ENCODE measurements at regions not wholly inside any gene's neighbourhood (a gene's known extent, or its start where the extent isn't known, plus 50 kb on each side); places are given as distances from the start of the nearest gene placed in this dataset.
"Not testable (repeated sequence)": the region's sequence is repeated elsewhere in the genome, so short reads cannot be mapped to it uniquely, and the experiment has no call there.

DNA sequence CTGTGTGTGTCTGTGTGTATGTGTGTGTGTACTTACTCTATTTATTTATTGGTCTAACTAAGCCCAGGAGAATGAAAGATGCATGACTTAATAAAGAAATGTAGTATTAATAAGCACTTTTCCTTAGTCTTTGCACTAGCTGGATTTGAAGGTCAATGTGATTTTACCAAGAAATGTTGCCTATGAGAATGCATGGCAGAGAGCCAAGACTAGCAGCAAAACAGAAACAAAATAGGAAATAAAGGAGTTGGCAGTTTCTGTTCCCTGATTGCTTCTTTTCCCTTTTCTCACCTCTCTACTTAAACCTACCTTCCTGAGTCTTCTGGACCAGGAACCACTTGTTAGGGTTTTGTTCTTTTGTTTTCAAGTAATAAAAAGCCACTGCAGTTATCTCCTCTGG lies 286.1 kb downstream of the KCTD12 start:
- no peaks in the 10 kb centered on the region for H3K27me3 Mint-ChIP-seq
- H3K4me1 Mint-ChIP-seq = no peaks in the 10 kb centered on the region
- no peak for ATAC-seq (replicated peaks; ENCODE audit: extremely low read depth, poor library complexity, severe bottlenecking)
- no peak overlapping the region for H3K4me3 Mint-ChIP-seq
- no peak for DNase-seq (ENCODE audit: low spot score in 2 of 2)
- H3K27ac Mint-ChIP-seq (ENCODE audit: low read depth) = no peak overlapping the region
- peaks cover 7% of the 10 kb centered on the region for H3K9me3 Mint-ChIP-seq
- H3K36me3 Mint-ChIP-seq (ENCODE audit: insufficient read depth) = peaks cover 2% of the 10 kb centered on the region

DNA sequence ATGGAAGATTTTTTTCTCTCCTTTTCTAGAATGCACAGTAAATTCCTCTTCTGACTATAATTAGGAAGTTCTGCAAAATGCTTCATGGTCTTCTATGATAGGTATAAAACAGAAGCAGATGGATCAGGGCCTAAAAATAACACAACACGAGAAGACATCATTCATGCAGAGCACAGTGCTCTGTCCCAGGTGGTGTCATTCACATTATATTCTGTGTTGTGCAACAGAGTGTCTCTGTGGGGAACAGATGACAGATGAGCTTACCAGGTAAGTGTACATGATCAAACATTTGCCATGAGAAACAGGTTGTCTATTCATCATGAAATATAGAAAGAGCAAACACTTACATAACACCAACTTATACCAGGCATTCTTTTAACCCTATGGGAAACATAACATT lies 288.3 kb downstream of the KCTD12 start:
- ATAC-seq (replicated peaks; ENCODE audit: extremely low read depth, poor library complexity, severe bottlenecking) (no peak), DNase-seq (ENCODE audit: low spot score in 2 of 2) (no peak)
- H3K9me3 Mint-ChIP-seq = peaks cover 7% of the 10 kb centered on the region
- H3K4me1 Mint-ChIP-seq = no peaks in the 10 kb centered on the region
- no peaks in the 10 kb centered on the region for H3K27me3 Mint-ChIP-seq
- H3K36me3 Mint-ChIP-seq (ENCODE audit: insufficient read depth) = no peaks in the 10 kb centered on the region
- no peak overlapping the region for H3K27ac Mint-ChIP-seq (ENCODE audit: low read depth)
- no peak overlapping the region for H3K4me3 Mint-ChIP-seq

DNA sequence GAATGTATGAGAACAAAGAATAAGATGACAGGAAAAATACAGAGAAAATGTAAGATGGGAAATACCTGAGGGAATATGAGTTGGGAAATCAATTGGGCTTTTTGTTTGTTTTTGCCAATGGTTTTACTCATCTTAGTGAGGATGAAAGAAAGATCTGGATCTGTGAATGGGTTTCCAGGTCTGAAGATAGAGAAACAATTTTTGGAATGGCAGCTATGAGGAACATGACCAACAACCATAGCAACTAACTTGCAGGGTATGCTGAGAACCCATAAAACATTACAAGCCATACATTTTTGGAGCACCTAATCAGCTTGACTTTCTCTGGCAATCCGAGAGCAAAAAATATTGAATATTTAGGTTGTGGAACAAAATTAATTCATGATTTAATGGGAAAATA lies 290.0 kb downstream of the KCTD12 start:
- H3K27me3 Mint-ChIP-seq = no peaks in the 10 kb centered on the region
- no peak for DNase-seq (ENCODE audit: low spot score in 2 of 2)
- no peaks in the 10 kb centered on the region for H3K36me3 Mint-ChIP-seq (ENCODE audit: insufficient read depth)
- H3K4me3 Mint-ChIP-seq = no peak overlapping the region
- H3K4me1 Mint-ChIP-seq = no peaks in the 10 kb centered on the region
- ATAC-seq (replicated peaks; ENCODE audit: extremely low read depth, poor library complexity, severe bottlenecking) = no peak
- H3K9me3 Mint-ChIP-seq = no peaks in the 10 kb centered on the region
- no peak overlapping the region for H3K27ac Mint-ChIP-seq (ENCODE audit: low read depth)

DNA sequence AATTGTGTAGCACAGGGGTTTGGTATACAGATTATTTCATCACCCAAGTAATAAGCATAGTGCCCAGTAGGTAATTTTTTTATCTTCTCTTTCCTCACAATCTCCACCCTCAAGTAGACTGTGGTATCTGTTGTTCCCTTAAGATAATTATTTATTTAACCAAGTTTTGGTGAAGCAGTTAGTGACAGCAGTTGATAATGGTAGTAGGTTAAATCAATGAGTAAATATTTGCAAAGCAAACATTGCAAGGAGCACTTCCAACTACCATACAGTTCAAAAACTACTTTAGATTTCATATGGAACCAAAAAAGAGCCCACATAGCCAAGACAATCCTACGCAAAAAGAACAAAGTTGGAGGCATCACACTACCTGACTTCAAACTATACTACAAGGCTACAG lies 291.8 kb downstream of the KCTD12 start:
- H3K27ac Mint-ChIP-seq (ENCODE audit: low read depth) = no peak overlapping the region
- H3K36me3 Mint-ChIP-seq (ENCODE audit: insufficient read depth) = no peaks in the 10 kb centered on the region
- DNase-seq (ENCODE audit: low spot score in 2 of 2) (no peak), ATAC-seq (replicated peaks; ENCODE audit: extremely low read depth, poor library complexity, severe bottlenecking) (no peak)
- no peaks in the 10 kb centered on the region for H3K9me3 Mint-ChIP-seq
- no peaks in the 10 kb centered on the region for H3K27me3 Mint-ChIP-seq
- no peaks in the 10 kb centered on the region for H3K4me1 Mint-ChIP-seq
- H3K4me3 Mint-ChIP-seq = no peak overlapping the region

DNA sequence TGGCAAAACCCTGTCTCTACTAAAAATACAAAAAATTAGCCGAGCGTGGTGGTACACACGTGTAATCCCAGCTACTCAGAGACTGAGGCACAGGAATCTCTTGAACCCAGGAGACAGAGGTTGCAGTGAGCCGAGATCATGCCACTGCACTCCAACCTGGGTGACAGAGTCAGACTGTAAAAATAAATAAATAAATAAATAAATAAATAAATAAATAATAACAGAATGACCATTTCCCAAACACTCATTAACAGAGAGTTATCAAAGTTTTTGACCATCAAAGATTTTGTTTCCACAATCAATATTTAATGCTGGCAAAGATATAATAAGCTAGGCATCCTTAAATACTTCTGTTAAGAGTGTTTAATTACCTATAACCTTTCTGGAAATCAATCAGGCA lies 299.4 kb downstream of the KCTD12 start:
- ATAC-seq (replicated peaks; ENCODE audit: extremely low read depth, poor library complexity, severe bottlenecking) (no peak), DNase-seq (ENCODE audit: low spot score in 2 of 2) (no peak)
- H3K9me3 Mint-ChIP-seq = peaks cover 6% of the 10 kb centered on the region
- H3K4me3 Mint-ChIP-seq = no peak overlapping the region
- peaks cover 17% of the 10 kb centered on the region for H3K27me3 Mint-ChIP-seq
- no peaks in the 10 kb centered on the region for H3K36me3 Mint-ChIP-seq (ENCODE audit: insufficient read depth)
- no peaks in the 10 kb centered on the region for H3K4me1 Mint-ChIP-seq
- H3K27ac Mint-ChIP-seq (ENCODE audit: low read depth) = no peak overlapping the region

DNA sequence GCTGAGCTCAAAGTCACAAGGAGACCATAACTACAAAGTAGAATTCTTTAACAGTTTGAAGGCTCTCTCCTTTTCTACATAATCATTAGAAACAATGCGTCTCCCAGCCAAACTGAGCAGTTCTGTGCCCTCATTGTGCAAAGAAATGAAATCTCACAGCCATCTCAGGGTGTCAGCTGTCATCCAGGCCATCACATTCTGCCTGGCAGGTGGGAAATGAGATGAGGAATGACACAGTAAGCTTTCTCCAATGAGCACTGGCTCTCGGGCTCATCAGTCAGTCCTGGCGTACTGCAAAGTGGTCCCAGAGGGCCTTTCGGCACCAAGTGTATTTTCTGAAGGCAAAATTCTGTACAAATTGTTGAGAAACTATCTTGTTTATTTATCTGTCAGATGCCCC lies 306.5 kb downstream of the KCTD12 start:
- Mint-ChIP-seq H3K9me3 (peaks cover 11% of the 10 kb centered on the region), H3K4me1 (no peaks in the 10 kb centered on the region)

DNA sequence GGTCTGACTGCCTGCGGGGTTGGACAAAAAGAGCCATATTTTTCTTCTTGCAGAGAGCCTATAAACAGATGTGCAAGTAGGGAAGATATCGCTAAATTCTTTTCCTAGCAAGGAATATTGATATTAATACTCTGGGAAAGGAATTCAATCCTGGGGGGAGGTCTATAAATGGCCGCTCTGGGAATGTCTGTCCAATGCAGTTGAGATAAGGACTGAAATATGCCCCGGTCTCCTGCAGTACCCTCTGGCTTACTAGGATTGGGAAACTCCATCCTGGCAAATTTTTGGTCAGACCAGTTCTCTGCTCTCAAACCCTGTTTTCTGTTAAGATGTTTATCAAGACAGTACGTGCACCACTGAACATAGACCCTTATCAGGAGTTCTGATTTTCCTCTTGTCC lies 310.6 kb downstream of the KCTD12 start:
- not testable (repeated sequence) for H3K36me3 Mint-ChIP-seq (ENCODE audit: insufficient read depth); H3K27me3 Mint-ChIP-seq; ATAC-seq (replicated peaks; ENCODE audit: extremely low read depth, poor library complexity, severe bottlenecking); H3K4me1 Mint-ChIP-seq; DNase-seq (ENCODE audit: low spot score in 2 of 2); H3K4me3 Mint-ChIP-seq; H3K27ac Mint-ChIP-seq (ENCODE audit: low read depth)
- H3K9me3 Mint-ChIP-seq = peaks cover 11% of the 10 kb centered on the region

More for the DNA sequence above, 306.5 kb downstream of the KCTD12 start:
- no peak overlapping the region for H3K4me3 Mint-ChIP-seq
- DNase-seq (ENCODE audit: low spot score in 2 of 2) (no peak), ATAC-seq (replicated peaks; ENCODE audit: extremely low read depth, poor library complexity, severe bottlenecking) (no peak)
- no peak overlapping the region for H3K27ac Mint-ChIP-seq (ENCODE audit: low read depth)
- H3K36me3 Mint-ChIP-seq (ENCODE audit: insufficient read depth) = no peaks in the 10 kb centered on the region
- H3K27me3 Mint-ChIP-seq = no peaks in the 10 kb centered on the region

DNA sequence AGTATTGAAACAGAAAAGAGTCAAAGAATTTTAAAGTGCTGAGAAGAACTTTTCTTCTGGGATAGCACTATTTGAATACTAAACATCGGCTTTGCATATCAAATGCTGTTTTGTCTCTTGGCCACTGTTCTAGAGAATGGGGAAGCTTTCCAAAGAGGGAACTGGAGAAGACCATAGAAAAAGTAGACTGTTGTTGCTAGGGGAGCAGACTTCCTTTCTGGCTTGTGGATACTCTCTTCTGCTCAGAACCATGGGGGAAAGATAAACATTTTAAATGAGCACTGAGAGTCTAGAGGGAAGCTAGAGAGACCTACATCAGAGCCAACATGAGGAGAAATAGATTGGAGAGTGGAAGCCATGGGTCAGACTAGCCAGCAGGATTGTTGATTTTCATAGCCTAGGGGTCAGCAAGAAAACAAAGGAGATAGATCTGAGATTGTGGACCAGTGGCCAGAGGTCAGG lies 315.7 kb downstream of the KCTD12 start:
- H3K4me1 Mint-ChIP-seq = no peaks in the 10 kb centered on the region
- H3K27me3 Mint-ChIP-seq = peaks cover 3% of the 10 kb centered on the region
- no peak overlapping the region for H3K27ac Mint-ChIP-seq (ENCODE audit: low read depth)
- ATAC-seq (replicated peaks; ENCODE audit: extremely low read depth, poor library complexity, severe bottlenecking) (no peak), DNase-seq (ENCODE audit: low spot score in 2 of 2) (no peak)
- no peaks in the 10 kb centered on the region for H3K9me3 Mint-ChIP-seq
- H3K4me3 Mint-ChIP-seq = no peak overlapping the region
- no peaks in the 10 kb centered on the region for H3K36me3 Mint-ChIP-seq (ENCODE audit: insufficient read depth)

DNA sequence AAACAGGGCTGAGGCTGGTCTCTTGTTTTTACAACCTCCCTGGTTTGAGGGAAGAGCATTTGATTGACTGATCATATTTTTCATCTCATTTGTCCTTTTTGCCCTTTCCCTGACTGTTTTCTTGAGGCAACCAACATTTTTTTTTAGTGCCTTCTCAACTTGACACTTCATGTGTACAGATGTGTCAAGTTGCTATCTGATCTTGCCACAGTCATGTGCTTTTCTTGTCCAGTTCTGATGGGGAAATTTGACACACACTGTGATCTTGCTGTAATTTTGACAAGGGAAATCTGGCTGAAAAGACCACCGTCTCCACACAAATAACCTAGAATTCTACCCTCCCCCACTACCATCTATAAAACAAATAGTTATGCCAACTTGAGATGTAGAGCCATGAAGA lies 329.6 kb downstream of the KCTD12 start:
- DNase-seq (ENCODE audit: low spot score in 2 of 2) (no peak), ATAC-seq (replicated peaks; ENCODE audit: extremely low read depth, poor library complexity, severe bottlenecking) (no peak)
- Mint-ChIP-seq H3K9me3 (no peaks in the 10 kb centered on the region), H3K4me1 (no peaks in the 10 kb centered on the region), H3K36me3 (ENCODE audit: insufficient read depth) (no peaks in the 10 kb centered on the region), H3K4me3 (no peak overlapping the region), H3K27ac (ENCODE audit: low read depth) (no peak overlapping the region), H3K27me3 (no peaks in the 10 kb centered on the region)

DNA sequence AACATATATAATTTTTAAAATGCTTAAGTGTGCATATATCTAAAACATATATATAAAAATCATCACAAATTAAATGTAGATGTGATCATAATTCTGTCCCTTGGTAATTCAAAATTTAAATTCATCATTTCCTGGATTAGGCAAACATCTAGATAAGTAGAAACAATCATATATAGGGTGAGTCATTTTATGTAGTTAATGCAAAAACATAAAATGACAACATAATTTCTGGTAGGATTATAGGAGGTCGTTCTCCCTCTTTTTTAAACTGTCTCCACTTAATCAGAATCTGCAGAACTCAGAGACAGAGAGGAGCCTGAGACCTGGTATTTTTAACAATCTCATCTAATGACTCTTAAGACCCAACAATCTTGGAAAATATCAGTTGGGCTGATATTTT lies 333.4 kb downstream of the KCTD12 start:
- Mint-ChIP-seq H3K36me3 (ENCODE audit: insufficient read depth) (no peaks in the 10 kb centered on the region), H3K27ac (ENCODE audit: low read depth) (no peak overlapping the region), H3K27me3 (no peaks in the 10 kb centered on the region), H3K4me3 (no peak overlapping the region), H3K9me3 (no peaks in the 10 kb centered on the region), H3K4me1 (no peaks in the 10 kb centered on the region)
- ATAC-seq (replicated peaks; ENCODE audit: extremely low read depth, poor library complexity, severe bottlenecking) (no peak), DNase-seq (ENCODE audit: low spot score in 2 of 2) (no peak)

DNA sequence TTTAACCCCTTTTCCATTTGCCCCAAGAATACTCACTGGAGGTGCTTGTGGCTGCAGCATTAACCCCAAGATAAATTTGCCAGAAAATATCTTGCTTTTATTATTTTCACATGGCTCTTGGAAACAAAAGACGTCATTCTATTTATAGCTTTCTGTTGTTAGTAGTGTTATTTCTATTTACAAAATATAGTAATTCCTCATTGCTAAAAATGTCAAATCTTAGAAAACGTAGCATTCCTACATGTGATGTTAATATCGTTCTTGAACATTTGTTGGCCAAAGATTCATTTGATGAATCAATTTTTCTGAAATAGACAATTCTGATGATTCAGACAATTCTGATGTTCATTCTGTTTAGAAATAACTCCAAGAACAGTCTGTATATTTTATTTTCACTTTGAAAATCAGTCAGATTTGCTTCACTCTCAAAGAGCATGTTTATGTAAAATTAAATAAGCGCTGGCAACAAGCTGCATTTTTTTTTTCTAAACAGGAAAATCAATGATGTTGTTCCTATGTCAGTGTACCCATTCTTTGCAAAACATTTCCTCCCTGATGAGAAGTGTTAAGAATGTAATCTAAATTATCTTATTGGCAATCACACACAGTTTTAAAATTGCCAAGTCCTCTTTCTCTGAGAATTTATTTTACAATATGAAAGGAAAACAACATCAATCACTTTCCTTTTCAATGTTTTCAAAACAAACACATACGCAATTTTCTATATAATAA lies 334.0 kb downstream of the KCTD12 start:
- no peaks in the 10 kb centered on the region for H3K36me3 Mint-ChIP-seq (ENCODE audit: insufficient read depth)
- H3K9me3 Mint-ChIP-seq = no peaks in the 10 kb centered on the region
- ATAC-seq (replicated peaks; ENCODE audit: extremely low read depth, poor library complexity, severe bottlenecking) (no peak), DNase-seq (ENCODE audit: low spot score in 2 of 2) (no peak)
- no peak overlapping the region for H3K4me3 Mint-ChIP-seq
- no peaks in the 10 kb centered on the region for H3K4me1 Mint-ChIP-seq
- H3K27me3 Mint-ChIP-seq = no peaks in the 10 kb centered on the region
- H3K27ac Mint-ChIP-seq (ENCODE audit: low read depth) = no peak overlapping the region

DNA sequence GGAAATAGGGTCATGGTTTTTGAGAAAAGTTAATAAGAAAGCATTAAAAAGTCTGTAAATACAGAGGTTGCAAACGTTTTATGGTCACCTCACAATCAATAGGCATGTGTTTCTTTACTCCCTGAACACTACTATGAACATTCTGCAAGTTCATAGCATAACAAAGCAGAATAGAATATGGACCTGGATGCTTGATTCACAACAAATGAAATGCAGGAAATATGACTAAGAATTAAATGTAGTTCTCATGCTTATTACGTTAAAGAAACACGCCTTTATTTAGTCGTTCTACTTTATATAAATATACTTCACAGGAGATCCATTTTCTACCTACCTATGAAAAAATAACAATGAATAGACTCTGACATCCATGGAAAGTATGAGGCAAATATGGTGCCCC lies 344.0 kb downstream of the KCTD12 start:
- DNase-seq (ENCODE audit: low spot score in 2 of 2) = no peak
- H3K9me3 Mint-ChIP-seq = no peaks in the 10 kb centered on the region
- ATAC-seq (replicated peaks; ENCODE audit: extremely low read depth, poor library complexity, severe bottlenecking) = no peak
- no peak overlapping the region for H3K27ac Mint-ChIP-seq (ENCODE audit: low read depth)
- no peak overlapping the region for H3K4me3 Mint-ChIP-seq
- no peaks in the 10 kb centered on the region for H3K27me3 Mint-ChIP-seq
- H3K4me1 Mint-ChIP-seq = no peaks in the 10 kb centered on the region
- no peaks in the 10 kb centered on the region for H3K36me3 Mint-ChIP-seq (ENCODE audit: insufficient read depth)

DNA sequence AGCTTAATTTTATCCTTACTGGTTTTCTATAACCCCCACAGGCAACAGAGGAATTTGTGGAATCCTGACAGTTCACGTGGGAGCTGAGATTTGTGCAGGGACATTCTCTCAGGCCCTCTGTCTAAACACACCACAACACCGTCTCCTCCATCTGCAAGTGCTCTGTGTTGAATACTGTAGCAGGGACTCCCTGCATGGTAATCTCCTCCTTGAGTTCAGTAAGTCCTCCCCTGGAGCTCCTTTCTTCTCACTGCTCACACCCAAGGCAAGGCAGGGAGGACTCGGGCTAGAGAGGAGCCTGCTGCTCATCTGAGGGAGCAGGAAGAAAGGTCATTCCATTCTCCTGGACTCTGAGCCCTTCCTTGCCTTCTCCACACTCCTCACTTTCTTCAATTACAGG lies 348.2 kb downstream of the KCTD12 start:
- DNase-seq (ENCODE audit: low spot score in 2 of 2) (no peak), ATAC-seq (replicated peaks; ENCODE audit: extremely low read depth, poor library complexity, severe bottlenecking) (no peak)
- no peaks in the 10 kb centered on the region for H3K36me3 Mint-ChIP-seq (ENCODE audit: insufficient read depth)
- no peaks in the 10 kb centered on the region for H3K27me3 Mint-ChIP-seq
- H3K9me3 Mint-ChIP-seq = peaks cover 5% of the 10 kb centered on the region
- no peaks in the 10 kb centered on the region for H3K4me1 Mint-ChIP-seq
- H3K4me3 Mint-ChIP-seq = no peak overlapping the region
- no peak overlapping the region for H3K27ac Mint-ChIP-seq (ENCODE audit: low read depth)

Measured in central memory CD8-positive, alpha-beta T cell (primary cell).